ENCODE measurements at regions not wholly inside any gene's neighbourhood (a gene's known extent, or its start where the extent isn't known, plus 50 kb on each side); places are given as distances from the start of the nearest gene placed in this dataset.
A peak's percentile ranks its signal among the peaks of the same experiment; 100 is the strongest.

- no peak overlapping the region for H3K27ac ChIP-seq
- no peaks in the 10 kb centered on the region for H3K9me3 ChIP-seq
- no peaks in the 10 kb centered on the region for H3K36me3 ChIP-seq
- WGBS, 2 donors, result 58 to 62% methylated on average over 6 of the region's 6 CpGs
- peaks cover 0 to 3% (median 0%) of the 10 kb centered on the region in 4 donors for H3K4me1 ChIP-seq
- no peak overlapping the region for H3K4me3 ChIP-seq
- peak in 1 of 2 donors; percentile 61 for DNase-seq (ENCODE audit: low spot score in 2 of 2)
- no peaks in the 10 kb centered on the region for H3K27me3 ChIP-seq
- TF ChIP-seq POLR2A (IDR thresholded peaks at IDR 0.05) (no peak), EP300 (IDR thresholded peaks at IDR 0.05) (no peak), CTCF (IDR thresholded peaks at IDR 0.05) (peak in 3 of 5 experiments; percentile 13 to 67 (median 48))
Measured at GRCh38 chr15:93974804-93975481, 256.4 kb upstream of the MCTP2 start.

GRCh38 chr15:93973287-93973686 is 258.1 kb upstream of the MCTP2 start:
- H3K4me3 ChIP-seq, result no peak overlapping the region
- H3K36me3 ChIP-seq, result no peaks in the 10 kb centered on the region
- TF ChIP-seq POLR2A (IDR thresholded peaks at IDR 0.05) (no peak), EP300 (IDR thresholded peaks at IDR 0.05) (peak in 1 of 2 donors; percentile 88)
- no peak overlapping the region for H3K27ac ChIP-seq
- no peaks in the 10 kb centered on the region for H3K9me3 ChIP-seq
- H3K27me3 ChIP-seq, result no peaks in the 10 kb centered on the region
- WGBS, 2 donors, result 64 to 68% methylated on average over 5 of the region's 5 CpGs
- H3K4me1 ChIP-seq, result no peaks in the 10 kb centered on the region
- DNase-seq (ENCODE audit: low spot score in 2 of 2), result peak; percentile 54 to 74

GRCh38 chr15:93968773-93969172 is 262.6 kb upstream of the MCTP2 start:
- Histone ChIP-seq H3K9me3 (no peaks in the 10 kb centered on the region), H3K27ac (no peak overlapping the region), H3K36me3 (no peaks in the 10 kb centered on the region), H3K4me3 (no peak overlapping the region), H3K4me1 (no peaks in the 10 kb centered on the region), H3K27me3 (no peaks in the 10 kb centered on the region)
- WGBS, 2 donors, result 81 to 82% methylated on average over 6 of the region's 6 CpGs
- TF ChIP-seq EP300 (IDR thresholded peaks at IDR 0.05), result no peak
- no peak for TF ChIP-seq CTCF (IDR thresholded peaks at IDR 0.05)
- TF ChIP-seq POLR2A (IDR thresholded peaks at IDR 0.05), result no peak
- no peak for DNase-seq (ENCODE audit: low spot score in 2 of 2)

GRCh38 chr15:93965304-93965908 is 266.0 kb upstream of the MCTP2 start:
- TF ChIP-seq CTCF (IDR thresholded peaks at IDR 0.05) (no peak), EP300 (IDR thresholded peaks at IDR 0.05) (no peak), POLR2A (IDR thresholded peaks at IDR 0.05) (no peak)
- no peaks in the 10 kb centered on the region for H3K4me1 ChIP-seq
- no peak overlapping the region for H3K4me3 ChIP-seq
- no peaks in the 10 kb centered on the region for H3K36me3 ChIP-seq
- no peak for DNase-seq (ENCODE audit: low spot score in 2 of 2)
- WGBS, 2 donors, result 38 to 40% methylated on average over 6 of the region's 6 CpGs
- H3K27me3 ChIP-seq, result no peaks in the 10 kb centered on the region
- no peaks in the 10 kb centered on the region for H3K9me3 ChIP-seq
- no peak overlapping the region for H3K27ac ChIP-seq

- no peaks in the 10 kb centered on the region for H3K36me3 ChIP-seq
- no peak for DNase-seq (ENCODE audit: low spot score in 2 of 2)
- H3K4me1 ChIP-seq, result no peaks in the 10 kb centered on the region
- H3K9me3 ChIP-seq, result no peaks in the 10 kb centered on the region
- H3K4me3 ChIP-seq, result no peak overlapping the region
- 60% methylated on average over 8 of the region's 8 CpGs for WGBS, 2 donors
- TF ChIP-seq EP300 (IDR thresholded peaks at IDR 0.05), result no peak
- TF ChIP-seq CTCF (IDR thresholded peaks at IDR 0.05), result no peak
- no peak for TF ChIP-seq POLR2A (IDR thresholded peaks at IDR 0.05)
- H3K27me3 ChIP-seq, result no peaks in the 10 kb centered on the region
- no peak overlapping the region for H3K27ac ChIP-seq
Measured at GRCh38 chr15:93954985-93955571, 276.3 kb upstream of the MCTP2 start.

All from tibial nerve (tissue), 4 donors.